ENCODE measurements at regions not wholly inside any gene's neighbourhood (a gene's known extent, or its start where the extent isn't known, plus 50 kb on each side); places are given as distances from the start of the nearest gene placed in this dataset.

- DNase-seq (ENCODE audit: low spot score) = no peak
- no peak for TF ChIP-seq CTCF (IDR thresholded peaks at IDR 0.05)
- ATAC-seq (ENCODE audit: low FRiP score) = no peak
These were observed 118.4 kb downstream of the FAM124B start for GRCh38 chr2:224283466-224283965.

- no peak for TF ChIP-seq CTCF (IDR thresholded peaks at IDR 0.05)
- ATAC-seq (ENCODE audit: low FRiP score) (no peak), DNase-seq (ENCODE audit: low spot score) (no peak)
These were observed 120.5 kb downstream of the FAM124B start for GRCh38 chr2:224281374-224281773.

- ATAC-seq (ENCODE audit: low FRiP score) = no peak
- TF ChIP-seq CTCF (IDR thresholded peaks at IDR 0.05) = no peak
- no peak for DNase-seq (ENCODE audit: low spot score)
These were observed 123.4 kb downstream of the FAM124B start for GRCh38 chr2:224278531-224278930.

GRCh38 chr2:224276251-224276650 is 125.7 kb downstream of the FAM124B start:
- ATAC-seq (ENCODE audit: low FRiP score) = no peak
- TF ChIP-seq CTCF (IDR thresholded peaks at IDR 0.05) = no peak
- no peak for DNase-seq (ENCODE audit: low spot score)

GRCh38 chr2:224272237-224272910 is 129.5 kb downstream of the FAM124B start:
- DNase-seq (ENCODE audit: low spot score) (no peak), ATAC-seq (ENCODE audit: low FRiP score) (no peak)
- no peak for TF ChIP-seq CTCF (IDR thresholded peaks at IDR 0.05)

- TF ChIP-seq CTCF (IDR thresholded peaks at IDR 0.05) = no peak
- no peak for ATAC-seq (ENCODE audit: low FRiP score)
- DNase-seq (ENCODE audit: low spot score) = no peak
These were observed 130.2 kb downstream of the FAM124B start for GRCh38 chr2:224271617-224272236.

GRCh38 chr2:224268441-224268840 is 133.5 kb downstream of the FAM124B start:
- no peak for TF ChIP-seq CTCF (IDR thresholded peaks at IDR 0.05)
- ATAC-seq (ENCODE audit: low FRiP score) = peak; percentile 80
- no peak for DNase-seq (ENCODE audit: low spot score)

Measured in omental fat pad (tissue), 3 donors.